Activated T-cell treated with anti-CD3 and anti-CD28 coated beads for 24 hours (primary cell): ENCODE measurements at regions not wholly inside any gene's neighbourhood (a gene's known extent, or its start where the extent isn't known, plus 50 kb on each side); places are given as distances from the start of the nearest gene placed in this dataset.

ENCODE experiments used
- DNase-seq: peaks from one replicate; pipeline ENCODE4 v3.0.0-alpha.2; 2020; ENCODE audit warnings: low read depth

- DNase-seq = no peak
Measured at GRCh38 chr7:17239046-17239445, 59.4 kb upstream of the AHR start.

- DNase-seq = no peak
Measured at GRCh38 chr7:17239683-17240521, 58.5 kb upstream of the AHR start.

- DNase-seq = no peak
Measured at GRCh38 chr7:17242504-17242903, 55.9 kb upstream of the AHR start.

GRCh38 chr7:17244786-17245185 is 53.7 kb upstream of the AHR start:
- DNase-seq = no peak

- no peak for DNase-seq
Measured at GRCh38 chr7:17247357-17247756, 51.1 kb upstream of the AHR start.

GRCh38 chr7:17248527-17248926 is 49.9 kb upstream of the AHR start:
- DNase-seq = no peak
